GM12891 (cell line): ENCODE measurements at regions not wholly inside any gene's neighbourhood (a gene's known extent, or its start where the extent isn't known, plus 50 kb on each side); places are given as distances from the start of the nearest gene placed in this dataset.

Experiments used
- DNase-seq: peaks from one replicate; pipeline ENCODE4 v3.0.0; 2011; ENCODE audit warnings: low spot score; ENCODE audit not compliant: insufficient read length
- FAIRE-seq: peaks from 2 replicates; lab custom pipeline; 2011; peaks lifted over from hg19 to GRCh38; lab: Jason Lieb, UNC
- PAX5 ChIP-seq: IDR thresholded peaks from 2 replicates; pipeline ENCODE4 v1.6.1; 2011; ENCODE audit warnings: low read length, moderate library complexity, mild to moderate bottlenecking; ENCODE audit not compliant: insufficient read depth, severe bottlenecking
- POLR2A ChIP-seq: IDR thresholded peaks from 2 replicates; pipeline ENCODE4 v1.6.1; 2011; ENCODE audit warnings: low read depth, low read length, control low read depth
- POLR2AphosphoS5 ChIP-seq: IDR thresholded peaks from 2 replicates; pipeline ENCODE4 v1.6.1; 2011; ENCODE audit warnings: low read depth, low read length, control low read depth
- POU2F2 ChIP-seq: IDR thresholded peaks from 2 replicates; pipeline ENCODE4 v1.6.1; 2011; ENCODE audit warnings: low read depth, mild to moderate bottlenecking, control low read depth, low read length, moderate library complexity
- SPI1 ChIP-seq: IDR thresholded peaks from 2 replicates; pipeline ENCODE4 v1.6.1; 2011; ENCODE audit warnings: low read depth, low read length, control low read depth
- TAF1 ChIP-seq: IDR thresholded peaks from 2 replicates; pipeline ENCODE4 v1.6.1; 2011; ENCODE audit warnings: low read depth, low read length, control low read depth

GRCh38 chr6:11486959-11487358 lies 50.6 kb upstream of the TMEM170B start:
- DNase-seq = no peak
- FAIRE-seq = no peak

DNA sequence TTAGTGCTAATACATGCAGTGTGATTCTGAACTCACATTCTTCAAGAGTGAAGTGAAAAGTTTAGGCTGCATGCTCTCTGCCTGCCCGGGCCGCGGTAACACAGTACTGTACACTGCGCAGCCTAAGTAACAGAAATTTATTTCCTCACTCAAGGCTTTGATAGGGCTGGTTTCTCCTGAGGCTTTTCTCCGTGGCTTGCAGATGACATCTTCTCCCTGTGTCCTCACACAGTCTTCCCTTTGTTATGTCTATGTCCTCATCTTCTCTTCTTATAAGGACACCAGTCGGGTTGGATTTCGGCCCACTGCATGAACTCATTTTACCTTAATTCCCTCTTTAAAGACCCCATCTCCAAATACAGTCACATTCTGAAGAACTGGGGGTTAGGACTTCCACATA lies 51.1 kb upstream of the TMEM170B start:
- DNase-seq (no peak), FAIRE-seq (no peak)
- TF ChIP-seq POLR2AphosphoS5 = no peak
- TF ChIP-seq PAX5 = no peak
- TF ChIP-seq POU2F2 = no peak
- TF ChIP-seq SPI1 = no peak
- TF ChIP-seq TAF1 = no peak
- no peak for TF ChIP-seq POLR2A

More at GRCh38 chr6:11486959-11487358, 50.6 kb upstream of the TMEM170B start:
- no peak for TF ChIP-seq POU2F2
- no peak for TF ChIP-seq POLR2A
- no peak for TF ChIP-seq TAF1
- no peak for TF ChIP-seq SPI1
- no peak for TF ChIP-seq POLR2AphosphoS5
- no peak for TF ChIP-seq PAX5

- TF ChIP-seq POU2F2 (no peak), TAF1 (no peak), POLR2AphosphoS5 (no peak), POLR2A (no peak), PAX5 (no peak), SPI1 (no peak)
- DNase-seq (no peak), FAIRE-seq (no peak)
Measured at GRCh38 chr6:11486051-11486450, 51.5 kb upstream of the TMEM170B start.

DNA sequence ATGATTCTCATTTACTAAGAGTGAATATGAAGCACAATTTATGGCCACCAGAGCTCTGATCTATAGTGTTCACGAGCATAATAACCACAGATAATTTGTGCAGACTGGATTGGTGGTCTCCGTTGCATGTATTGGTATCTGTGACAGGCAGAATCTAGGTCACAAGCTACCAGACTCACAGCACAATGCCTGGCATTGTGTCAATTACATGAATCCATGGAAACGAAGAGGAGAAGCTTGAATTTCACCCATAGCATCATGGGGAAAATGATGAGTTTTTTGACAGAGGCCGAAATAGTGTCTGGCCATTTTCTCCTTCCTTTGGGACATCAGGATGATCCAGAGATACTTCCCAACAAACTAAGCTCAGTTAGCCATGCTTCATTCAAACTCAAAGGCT lies 52.3 kb upstream of the TMEM170B start:
- DNase-seq (no peak), FAIRE-seq (no peak)
- TF ChIP-seq POLR2A (no peak), PAX5 (no peak), POU2F2 (no peak), SPI1 (no peak), POLR2AphosphoS5 (no peak), TAF1 (no peak)

- FAIRE-seq = no peak
- DNase-seq = no peak
- TF ChIP-seq TAF1 (no peak), POLR2A (no peak), POU2F2 (no peak), PAX5 (no peak), POLR2AphosphoS5 (no peak), SPI1 (no peak)
Measured at GRCh38 chr6:11484441-11484840, 53.1 kb upstream of the TMEM170B start.

DNA sequence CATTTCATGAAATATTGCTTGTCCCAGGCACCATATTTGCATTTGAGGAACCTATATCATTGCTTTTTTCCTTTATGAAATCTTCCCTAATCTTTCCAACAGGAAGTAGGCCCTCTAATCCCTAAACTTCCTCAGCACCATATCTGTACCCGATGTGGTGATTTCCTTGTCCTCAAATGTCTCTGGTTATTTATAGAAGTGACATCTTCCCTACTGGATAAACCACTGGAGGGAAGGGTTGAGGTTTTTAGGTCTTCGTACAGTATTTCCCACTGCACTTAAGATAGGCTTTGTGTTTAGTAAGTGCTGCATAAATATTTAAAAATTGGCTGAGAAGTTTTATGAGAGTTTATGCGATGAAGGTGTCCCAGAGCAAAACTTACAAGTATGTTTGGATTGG lies 54.9 kb upstream of the TMEM170B start:
- FAIRE-seq (no peak), DNase-seq (no peak)
- TF ChIP-seq POLR2AphosphoS5 (no peak), TAF1 (no peak), SPI1 (no peak), POU2F2 (no peak), PAX5 (no peak), POLR2A (no peak)

DNA sequence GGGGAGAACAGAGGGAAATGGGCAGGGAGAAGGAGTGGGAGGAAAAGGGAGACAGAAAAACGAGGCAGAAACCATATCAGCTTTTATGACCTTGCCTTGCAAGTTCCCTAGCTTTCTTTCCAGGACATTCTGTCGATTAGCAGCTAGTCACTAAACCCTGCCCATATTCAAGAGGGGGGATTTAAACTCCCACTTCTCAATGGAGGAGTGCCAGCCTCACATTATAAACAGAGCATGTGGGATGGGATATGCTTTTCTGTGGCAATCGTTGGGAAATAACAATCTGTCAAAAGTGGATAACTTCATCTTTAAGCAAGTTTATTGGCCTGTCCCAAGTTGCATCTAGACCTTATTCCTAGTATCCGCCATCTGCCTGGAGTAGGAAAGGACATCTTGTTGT lies 57.0 kb upstream of the TMEM170B start:
- no peak for FAIRE-seq

GRCh38 chr6:11479296-11479695 lies 58.3 kb upstream of the TMEM170B start:
- DNase-seq = no peak
- no peak for TF ChIP-seq SPI1
- no peak for TF ChIP-seq POLR2AphosphoS5
- TF ChIP-seq PAX5 = no peak
- TF ChIP-seq TAF1 = no peak
- TF ChIP-seq POLR2A = no peak
- no peak for TF ChIP-seq POU2F2
- FAIRE-seq = no peak

More for the DNA sequence above, 57.0 kb upstream of the TMEM170B start:
- DNase-seq = no peak
- no peak for TF ChIP-seq POLR2AphosphoS5
- no peak for TF ChIP-seq TAF1
- TF ChIP-seq SPI1 = no peak
- TF ChIP-seq PAX5 = no peak
- TF ChIP-seq POLR2A = no peak
- no peak for TF ChIP-seq POU2F2

GRCh38 chr6:11478586-11478985 lies 59.0 kb upstream of the TMEM170B start:
- no peak for FAIRE-seq
- TF ChIP-seq TAF1 (no peak), SPI1 (no peak)
- no peak for DNase-seq

- no peak for FAIRE-seq
- DNase-seq = no peak
- TF ChIP-seq POU2F2 = no peak
- TF ChIP-seq POLR2AphosphoS5 = no peak
- no peak for TF ChIP-seq SPI1
- TF ChIP-seq PAX5 = no peak
- no peak for TF ChIP-seq POLR2A
- no peak for TF ChIP-seq TAF1
Measured at GRCh38 chr6:11475016-11475415, 62.5 kb upstream of the TMEM170B start.
